ENCODE measurements at regions not wholly inside any gene's neighbourhood (a gene's known extent, or its start where the extent isn't known, plus 50 kb on each side); places are given as distances from the start of the nearest gene placed in this dataset.

GRCh38 chr4:187184508-187184907, 460.9 kb upstream of the FAT1 start:
- peaks cover 1% of the 10 kb centered on the region for H3K27me3 Mint-ChIP-seq (ENCODE audit: insufficient read depth)
- H3K9me3 Mint-ChIP-seq, result no peaks in the 10 kb centered on the region
- H3K36me3 Mint-ChIP-seq (ENCODE audit: low read depth), result no peaks in the 10 kb centered on the region
- TF ChIP-seq CTCF (IDR thresholded peaks at IDR 0.05), result no peak
- H3K27ac Mint-ChIP-seq, result no peak overlapping the region
- no peak for DNase-seq
- no peak overlapping the region for H3K4me3 Mint-ChIP-seq
- peaks cover 14% of the 10 kb centered on the region for H3K4me1 Mint-ChIP-seq (ENCODE audit: low read depth)

- no peaks in the 10 kb centered on the region for H3K36me3 Mint-ChIP-seq (ENCODE audit: low read depth)
Measured at GRCh38 chr4:187188118-187188517, 464.5 kb upstream of the FAT1 start.

GRCh38 chr4:187188741-187189140, 465.1 kb upstream of the FAT1 start:
- H3K4me3 Mint-ChIP-seq, result no peak overlapping the region

More at GRCh38 chr4:187188118-187188517, 464.5 kb upstream of the FAT1 start:
- Mint-ChIP-seq H3K9me3 (no peaks in the 10 kb centered on the region), H3K27ac (no peak overlapping the region), H3K4me3 (no peak overlapping the region), H3K27me3 (ENCODE audit: insufficient read depth) (peaks cover 1% of the 10 kb centered on the region), H3K4me1 (ENCODE audit: low read depth) (peaks cover 4% of the 10 kb centered on the region)
- DNase-seq, result no peak
- no peak for TF ChIP-seq CTCF (IDR thresholded peaks at IDR 0.05)

GRCh38 chr4:187190390-187190789, 466.7 kb upstream of the FAT1 start:
- TF ChIP-seq CTCF (IDR thresholded peaks at IDR 0.05), result no peak
- Mint-ChIP-seq H3K27ac (no peak overlapping the region), H3K27me3 (ENCODE audit: insufficient read depth) (peaks cover 3% of the 10 kb centered on the region; the same call in 1 of the 2 replicates), H3K4me1 (ENCODE audit: low read depth) (no peaks in the 10 kb centered on the region), H3K9me3 (no peaks in the 10 kb centered on the region), H3K4me3 (no peak overlapping the region), H3K36me3 (ENCODE audit: low read depth) (no peaks in the 10 kb centered on the region)
- no peak for DNase-seq

More at GRCh38 chr4:187188741-187189140, 465.1 kb upstream of the FAT1 start:
- Mint-ChIP-seq H3K27ac (no peak overlapping the region), H3K4me1 (ENCODE audit: low read depth) (no peaks in the 10 kb centered on the region), H3K9me3 (no peaks in the 10 kb centered on the region), H3K27me3 (ENCODE audit: insufficient read depth) (peaks cover 1% of the 10 kb centered on the region), H3K36me3 (ENCODE audit: low read depth) (no peaks in the 10 kb centered on the region)
- DNase-seq, result no peak
- no peak for TF ChIP-seq CTCF (IDR thresholded peaks at IDR 0.05)

GRCh38 chr4:187191676-187192075, 468.0 kb upstream of the FAT1 start:
- TF ChIP-seq CTCF (IDR thresholded peaks at IDR 0.05), result no peak
- Mint-ChIP-seq H3K9me3 (no peaks in the 10 kb centered on the region), H3K4me1 (ENCODE audit: low read depth) (no peaks in the 10 kb centered on the region), H3K27me3 (ENCODE audit: insufficient read depth) (peaks cover 3% of the 10 kb centered on the region; the same call in 1 of the 2 replicates), H3K4me3 (no peak overlapping the region), H3K36me3 (ENCODE audit: low read depth) (no peaks in the 10 kb centered on the region), H3K27ac (no peak overlapping the region)
- DNase-seq, result no peak

- no peak overlapping the region for H3K27ac Mint-ChIP-seq
- no peak for TF ChIP-seq CTCF (IDR thresholded peaks at IDR 0.05)
- DNase-seq, result no peak
- no peak overlapping the region for H3K4me3 Mint-ChIP-seq
- H3K36me3 Mint-ChIP-seq (ENCODE audit: low read depth), result no peaks in the 10 kb centered on the region
- no peaks in the 10 kb centered on the region for H3K9me3 Mint-ChIP-seq
- H3K27me3 Mint-ChIP-seq (ENCODE audit: insufficient read depth), result peaks cover 3% of the 10 kb centered on the region; the same call in 1 of the 2 replicates
- H3K4me1 Mint-ChIP-seq (ENCODE audit: low read depth), result no peaks in the 10 kb centered on the region
Measured at GRCh38 chr4:187192266-187192665, 468.6 kb upstream of the FAT1 start.

Data from HFFc6 (cell line).